GM19328 (cell line): ENCODE measurements at regions not wholly inside any gene's neighbourhood (a gene's known extent, or its start where the extent isn't known, plus 50 kb on each side); places are given as distances from the start of the nearest gene placed in this dataset.
"Not testable (repeated sequence)": the region's sequence is repeated elsewhere in the genome, so short reads cannot be mapped to it uniquely, and the experiment has no call there.

Experiments
- ATAC-seq: cut with Tn5 transposase; IDR thresholded peaks from one replicate; pipeline ENCODE4 v1.9.1; 2021; ENCODE audit warnings: mild to moderate bottlenecking, moderate library complexity; ENCODE audit not compliant: unreplicated experiment

DNA sequence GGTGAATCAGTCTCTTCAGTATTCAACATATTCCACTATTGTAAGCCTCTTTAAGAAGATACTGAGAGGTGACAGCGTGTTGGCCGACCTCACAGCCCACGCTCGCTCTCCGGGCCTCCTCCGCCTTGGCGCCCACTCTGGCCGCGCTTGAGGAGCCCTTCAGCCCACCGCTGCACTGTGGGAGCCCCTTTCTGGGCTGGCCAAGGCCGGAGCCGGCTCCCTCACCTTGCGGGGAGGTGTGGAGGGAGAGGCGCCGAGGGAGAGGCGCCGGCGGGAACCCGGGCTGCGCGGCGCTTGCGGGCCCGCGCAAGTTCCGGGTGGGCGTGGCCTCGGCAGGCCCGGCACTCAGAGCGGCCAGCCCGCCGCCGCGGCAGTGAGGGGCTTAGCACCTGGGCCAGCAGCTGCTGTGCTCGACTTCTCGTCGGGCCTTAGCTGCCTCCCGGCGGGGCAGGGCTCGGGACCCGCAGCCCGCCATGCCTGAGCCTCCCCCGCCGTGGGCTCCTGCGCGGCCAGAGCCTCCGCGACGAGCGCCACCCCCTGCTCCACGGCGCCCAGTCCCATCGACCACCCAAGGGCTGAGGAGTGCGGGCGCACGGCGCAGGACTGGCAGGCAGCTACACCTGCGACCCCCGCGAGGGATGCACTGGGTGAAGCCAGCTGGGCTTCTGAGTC is 306.4 kb downstream of the SEMA3D start:
- ATAC-seq = not testable (repeated sequence)

DNA sequence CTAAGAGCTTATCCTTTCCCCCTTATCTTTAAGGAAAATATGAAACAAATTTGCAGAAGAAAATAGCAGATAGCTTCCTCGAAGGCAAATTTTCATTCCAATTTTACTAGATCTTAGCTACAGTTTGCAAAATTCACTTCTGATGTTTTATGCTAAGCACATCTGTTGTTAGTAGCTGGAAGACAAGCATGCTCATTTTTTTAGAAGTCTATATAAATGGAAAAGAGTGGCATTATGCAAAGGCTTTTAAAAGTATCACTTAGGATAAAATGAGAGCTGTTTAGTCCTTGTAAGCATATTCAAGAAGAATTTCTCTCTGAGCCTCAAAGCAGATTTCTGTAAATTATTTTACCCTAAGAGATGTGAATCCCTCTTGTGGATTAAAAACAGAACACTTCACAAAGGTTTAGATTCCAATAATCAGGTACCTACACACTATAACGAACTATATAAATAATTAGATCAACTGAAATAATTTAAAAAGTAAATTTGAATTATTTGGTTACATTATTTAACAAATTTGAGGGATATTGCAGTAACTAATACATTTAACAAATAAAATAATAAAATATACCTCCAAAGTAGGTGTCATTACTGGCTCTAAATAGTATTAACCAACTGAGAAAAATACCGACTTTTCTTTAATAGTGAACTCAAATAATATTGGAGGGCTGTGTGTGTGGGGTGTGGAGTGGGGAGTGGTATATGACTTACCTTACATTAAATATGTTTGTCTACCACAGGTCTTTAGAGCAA is 307.1 kb downstream of the SEMA3D start:
- ATAC-seq = no peak

DNA sequence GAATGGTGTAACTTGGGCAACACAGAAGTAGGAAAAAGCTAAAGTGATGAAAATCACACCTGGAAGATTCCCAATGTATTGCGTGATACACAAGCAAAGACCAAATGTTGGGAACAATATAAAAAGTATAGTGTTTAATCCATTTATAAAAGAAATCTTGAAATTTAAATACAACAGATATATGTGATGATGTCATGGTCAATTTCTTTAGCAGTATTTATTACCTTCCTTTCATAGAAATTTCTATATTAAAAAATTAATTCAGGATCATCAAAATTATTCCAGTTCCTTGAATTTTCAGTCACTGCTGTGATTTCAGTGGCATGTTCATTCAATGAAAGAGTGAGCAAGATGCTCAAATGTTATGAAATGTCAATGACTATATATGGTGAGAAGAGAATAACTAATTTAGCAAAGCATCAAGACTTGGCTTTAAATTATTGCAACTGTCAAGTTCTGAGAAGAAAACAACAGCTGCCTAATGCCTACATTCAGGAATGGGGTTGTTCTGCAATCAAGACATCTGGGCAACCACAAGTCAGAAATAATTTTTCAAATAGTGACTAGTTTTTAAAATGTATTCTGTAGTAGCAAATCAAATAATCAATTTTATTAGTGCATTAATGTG is 308.8 kb downstream of the SEMA3D start:
- ATAC-seq = no peak

DNA sequence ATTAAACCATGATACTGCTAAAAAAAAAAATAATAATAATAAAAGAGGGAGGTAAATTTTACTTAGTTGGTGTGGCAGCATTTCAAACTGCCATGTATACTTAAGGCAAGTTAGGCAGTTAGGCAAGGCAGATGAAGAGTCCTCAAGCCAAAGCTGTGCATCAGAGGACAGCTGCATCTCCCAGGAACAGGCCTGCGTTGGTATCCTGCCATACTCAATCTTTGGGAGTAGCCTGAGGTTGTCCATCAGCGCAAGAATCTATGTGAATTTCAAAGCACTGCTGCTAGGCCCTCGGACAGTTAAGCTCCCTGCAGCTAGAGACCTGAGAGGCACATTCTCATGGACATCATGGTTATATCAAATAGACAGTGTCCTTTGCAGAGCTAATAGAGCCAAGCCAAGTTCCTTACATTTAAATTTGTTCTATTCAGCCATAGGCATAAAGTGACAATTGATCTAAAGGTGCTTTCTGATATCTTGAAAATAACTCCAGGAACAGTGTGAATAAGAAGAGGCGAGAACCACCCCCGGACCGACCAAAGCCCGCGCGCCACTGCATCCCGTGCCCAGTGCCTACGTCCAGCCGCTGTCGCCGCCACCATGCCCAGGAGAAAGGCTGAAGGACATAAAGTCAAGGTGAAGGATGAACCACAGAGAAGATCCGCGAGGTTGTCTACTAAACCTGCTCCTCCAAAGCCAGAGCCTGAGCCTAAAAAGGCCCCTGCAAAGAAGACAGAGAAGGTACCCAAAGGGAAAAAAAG is 310.6 kb downstream of the SEMA3D start:
- ATAC-seq = no peak

DNA sequence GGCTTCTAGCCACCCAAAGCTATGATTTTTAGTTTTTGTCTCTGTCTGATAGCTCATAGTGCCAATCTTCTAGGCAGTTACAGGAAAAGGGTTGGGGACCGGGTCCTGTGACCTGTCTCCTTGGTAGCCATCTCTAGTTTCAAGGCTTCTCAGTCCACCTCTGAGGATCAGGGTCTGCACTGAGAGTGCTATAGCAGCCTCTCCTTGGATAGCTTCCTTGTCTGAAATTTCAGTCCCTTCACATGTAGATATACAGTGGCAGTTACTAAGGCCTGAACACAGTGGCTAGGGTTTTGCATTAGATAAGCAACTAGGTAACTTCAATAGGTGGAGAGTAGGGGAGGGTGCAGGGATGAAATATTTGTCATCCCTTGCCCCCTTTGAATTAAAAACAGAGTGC is 321.3 kb downstream of the SEMA3D start:
- ATAC-seq = no peak

DNA sequence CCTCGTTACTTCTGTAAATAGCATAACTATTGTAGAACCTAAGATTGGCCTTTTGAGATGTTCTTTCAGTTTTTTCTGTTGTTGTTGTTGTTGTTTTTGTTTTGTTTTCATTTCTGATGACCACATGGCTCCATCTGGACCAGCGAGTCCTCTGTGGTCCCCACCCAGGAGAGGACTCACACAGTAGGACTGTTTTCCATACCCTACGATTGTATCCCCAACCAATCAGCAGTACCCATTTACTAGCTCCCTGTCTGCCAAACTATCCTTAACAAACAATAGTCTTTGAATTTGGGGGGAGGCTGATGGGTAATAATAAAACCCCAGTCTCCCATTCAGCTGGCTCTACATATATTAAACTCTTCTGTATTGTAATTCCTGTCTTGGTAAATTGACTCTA is 329.5 kb downstream of the SEMA3D start:
- ATAC-seq = no peak

DNA sequence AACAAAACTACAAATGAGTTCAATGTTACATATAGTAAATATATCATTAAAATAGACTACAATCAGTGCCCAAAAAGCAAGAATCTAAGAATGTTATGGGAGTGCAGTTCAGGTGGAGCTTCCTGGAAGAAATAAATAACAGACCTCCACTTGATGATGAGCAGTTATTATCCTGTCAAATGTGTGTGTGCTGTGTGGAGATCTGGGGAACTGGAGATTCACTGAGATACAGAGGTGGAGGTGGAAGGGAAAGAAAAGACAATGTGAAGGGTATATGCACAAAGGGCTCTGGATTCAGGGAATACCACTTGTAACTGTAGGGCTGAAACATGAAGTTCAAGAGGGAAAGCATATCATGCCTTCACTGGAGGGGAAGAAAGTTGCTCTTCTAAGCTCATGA is 331.1 kb downstream of the SEMA3D start:
- ATAC-seq = no peak

DNA sequence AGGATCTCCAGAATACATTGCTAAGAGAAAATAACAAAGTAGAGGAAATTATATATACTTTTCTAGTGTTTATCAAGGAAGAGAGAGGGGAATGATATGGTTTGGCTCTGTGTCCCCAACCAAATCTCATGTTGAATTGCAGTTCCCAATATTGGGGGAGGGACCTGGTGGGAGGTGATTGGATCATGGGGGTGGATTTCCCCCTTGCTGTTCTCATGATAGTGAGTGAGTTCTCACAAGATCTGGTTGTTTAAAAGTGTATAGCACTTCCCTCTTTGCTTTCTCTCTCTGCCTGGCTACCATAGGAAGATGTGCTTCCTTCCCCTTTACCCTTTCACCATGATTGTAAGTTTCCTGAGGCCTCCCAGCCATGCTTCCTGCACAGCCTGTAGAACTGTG is 337.9 kb downstream of the SEMA3D start:
- not testable (repeated sequence) for ATAC-seq

DNA sequence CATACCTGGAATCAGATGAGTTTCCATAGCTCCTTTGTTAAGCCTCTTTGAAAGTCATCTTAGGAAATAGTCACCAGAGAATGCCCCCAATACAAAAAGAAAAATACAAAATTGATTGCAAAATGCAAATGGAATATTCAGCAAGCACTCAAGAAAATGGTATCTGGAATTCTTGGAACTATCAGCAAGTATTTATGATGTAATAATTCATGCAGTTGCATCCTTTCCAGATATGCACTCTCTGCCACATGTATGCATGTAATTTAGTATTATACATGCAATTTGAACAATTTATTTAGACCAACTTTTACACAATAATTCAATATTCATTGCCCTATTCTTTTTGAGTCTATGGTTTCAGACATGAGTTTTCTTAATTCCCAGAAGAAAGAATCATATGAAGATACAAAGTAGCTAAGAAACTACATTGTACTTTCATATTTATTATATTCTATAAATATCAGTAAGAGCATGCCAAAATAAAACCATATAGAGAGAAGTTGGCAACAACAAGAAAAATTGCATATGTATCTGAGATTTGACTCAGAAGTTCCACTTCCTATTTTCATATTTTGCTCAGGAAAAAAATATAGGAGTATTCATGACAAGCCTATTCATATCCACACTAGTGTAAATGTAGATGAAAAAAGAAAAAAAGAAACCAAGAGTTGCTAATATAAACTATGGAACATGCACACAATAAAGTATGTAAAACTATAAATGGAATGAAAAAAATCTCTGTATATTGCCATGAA is 338.5 kb downstream of the SEMA3D start:
- no peak for ATAC-seq

DNA sequence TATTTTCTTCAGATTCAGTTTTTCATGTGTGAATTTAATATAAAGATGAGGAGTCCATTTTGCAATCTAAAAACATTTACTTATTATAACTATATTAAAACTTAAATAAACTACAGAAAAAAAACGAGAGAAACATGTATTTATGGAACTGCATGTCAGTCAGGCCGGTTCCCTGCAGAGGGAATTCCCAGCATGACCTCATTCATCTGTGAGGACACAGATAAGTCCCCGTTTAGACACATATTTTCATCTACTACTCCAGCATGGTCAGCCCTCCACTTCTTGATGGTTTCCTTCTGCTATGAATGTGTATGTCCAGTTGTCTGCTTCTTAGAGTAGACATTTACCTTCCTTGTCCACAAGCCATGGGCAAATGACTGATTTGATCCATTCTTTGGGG is 339.1 kb downstream of the SEMA3D start:
- no peak for ATAC-seq

DNA sequence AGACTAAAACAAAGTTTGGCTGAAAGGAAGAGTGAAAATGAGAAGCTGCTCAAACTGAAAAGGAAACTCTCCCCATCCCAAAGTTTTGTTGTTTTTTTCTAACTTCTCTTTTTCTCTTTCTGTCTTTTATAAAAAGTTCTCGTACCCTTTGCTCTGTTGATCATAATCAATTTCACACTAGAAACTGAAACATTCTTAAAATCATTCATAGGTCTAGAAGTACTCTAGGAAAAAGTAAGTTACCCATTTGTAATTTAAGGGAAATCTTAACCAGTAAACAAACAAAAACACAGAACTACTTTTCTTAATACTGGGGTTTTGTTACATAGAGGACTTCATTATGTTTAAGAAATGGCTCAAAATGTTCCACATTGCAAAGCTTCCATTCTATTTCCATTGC is 339.8 kb downstream of the SEMA3D start:
- no peak for ATAC-seq

DNA sequence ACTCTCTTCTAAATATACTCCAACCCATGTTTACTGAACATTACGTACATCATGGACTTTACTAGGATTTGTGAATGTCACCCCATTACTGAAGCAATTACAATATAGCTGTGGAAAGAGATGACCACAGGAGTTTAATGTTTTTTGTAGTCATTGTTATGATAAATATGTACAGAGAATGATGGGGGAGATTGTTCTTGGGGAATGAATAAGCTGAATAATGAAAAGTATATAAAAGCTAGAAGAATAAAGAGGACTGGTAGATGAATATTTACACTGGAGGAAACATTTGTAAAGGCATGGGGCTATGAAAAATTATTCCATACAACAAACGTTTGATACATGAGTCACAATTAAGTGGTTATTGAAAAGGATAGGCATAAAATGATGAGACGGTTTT is 340.9 kb downstream of the SEMA3D start:
- ATAC-seq = no peak

DNA sequence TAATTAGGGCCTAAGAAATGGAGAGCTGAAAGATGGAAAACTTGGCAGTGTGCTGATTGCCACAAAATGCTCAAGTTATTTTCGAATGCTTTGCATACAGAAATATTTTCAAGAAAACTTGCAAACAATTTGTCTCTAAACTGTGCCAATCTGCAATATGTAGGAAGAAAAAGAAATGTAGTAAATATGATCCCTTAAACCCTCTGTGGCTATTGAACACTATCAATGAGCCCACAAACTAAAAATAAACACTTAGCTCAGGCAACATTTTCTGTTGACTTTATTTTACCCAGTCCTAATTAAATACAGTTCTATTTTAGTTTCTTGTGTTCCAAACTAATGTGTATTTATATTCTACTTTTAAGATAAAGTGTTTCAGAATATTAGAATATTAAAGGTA is 342.1 kb downstream of the SEMA3D start:
- ATAC-seq = no peak

DNA sequence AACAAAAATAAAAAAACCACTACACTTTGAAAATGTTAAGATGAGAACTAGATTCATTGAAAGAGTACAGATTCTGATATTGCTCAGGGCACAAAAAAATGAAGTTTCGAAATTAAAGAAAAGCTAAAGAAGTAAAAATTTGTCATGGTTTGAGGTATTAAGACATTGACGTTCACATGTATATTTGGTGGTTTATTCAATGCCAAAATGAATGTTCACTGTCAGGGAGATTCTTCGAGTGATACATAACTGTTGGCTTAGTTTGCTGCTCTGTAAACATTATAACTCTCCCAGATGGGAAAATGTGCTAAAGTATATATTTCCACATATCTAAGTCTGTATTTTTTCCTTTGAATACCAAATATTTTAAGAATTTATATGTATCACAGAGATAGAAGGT is 345.0 kb downstream of the SEMA3D start:
- ATAC-seq = no peak

DNA sequence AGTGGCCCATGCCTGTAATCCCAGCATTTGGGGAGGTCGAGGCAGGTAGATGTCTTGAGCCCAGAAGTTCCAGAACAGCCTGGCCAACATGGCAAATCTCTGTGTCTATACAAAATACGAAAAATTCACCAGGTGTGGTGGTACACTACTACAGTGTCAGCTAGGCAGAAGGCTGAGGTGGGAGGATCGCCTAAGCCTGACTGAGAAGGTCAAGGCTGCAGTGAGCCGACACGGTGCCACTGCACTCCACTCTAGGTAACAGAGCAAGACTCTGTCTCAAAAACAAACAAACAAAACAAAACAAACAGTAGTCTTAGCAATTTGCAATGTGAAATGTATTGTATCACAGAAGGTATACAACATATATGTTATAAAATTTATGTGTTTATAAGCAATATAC is 348.0 kb downstream of the SEMA3D start:
- ATAC-seq = no peak

DNA sequence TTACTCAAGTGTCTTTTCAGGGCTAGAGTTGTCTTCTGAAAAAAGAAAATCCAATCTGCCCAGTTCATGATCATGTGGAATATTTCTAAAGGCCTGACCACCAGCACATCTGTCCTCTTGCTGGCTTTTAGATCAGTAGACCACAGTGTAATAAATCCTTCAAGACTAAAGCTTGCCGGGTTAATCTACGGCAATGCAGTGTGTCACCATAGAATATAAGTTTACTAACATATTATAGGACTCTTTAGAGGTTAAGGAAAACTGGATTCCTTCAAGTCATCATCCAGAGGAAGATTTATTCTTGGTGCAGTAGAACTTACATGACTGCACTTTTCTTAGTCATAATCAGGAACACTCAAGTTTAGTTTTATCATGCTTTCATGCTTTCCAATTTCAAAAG is 349.5 kb downstream of the SEMA3D start:
- no peak for ATAC-seq

DNA sequence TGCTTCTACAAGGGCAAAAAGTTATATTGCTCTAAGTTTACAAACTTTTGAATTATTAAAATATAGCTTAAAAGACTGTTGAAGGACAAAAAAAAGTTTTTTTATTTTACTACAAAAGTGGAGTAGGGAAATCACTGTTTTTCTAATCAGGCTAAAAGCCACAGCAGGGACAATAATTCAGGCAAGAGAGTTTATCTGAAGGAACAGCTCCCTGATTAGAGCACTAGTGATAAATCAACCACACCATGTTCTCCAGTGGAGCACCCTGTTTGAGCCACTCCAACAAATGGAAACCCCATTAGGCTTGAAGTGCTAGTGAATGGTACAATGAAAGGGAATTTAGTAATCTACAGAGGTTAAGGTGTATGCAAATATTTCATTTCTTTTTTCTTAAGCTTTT is 357.1 kb downstream of the SEMA3D start:
- no peak for ATAC-seq

DNA sequence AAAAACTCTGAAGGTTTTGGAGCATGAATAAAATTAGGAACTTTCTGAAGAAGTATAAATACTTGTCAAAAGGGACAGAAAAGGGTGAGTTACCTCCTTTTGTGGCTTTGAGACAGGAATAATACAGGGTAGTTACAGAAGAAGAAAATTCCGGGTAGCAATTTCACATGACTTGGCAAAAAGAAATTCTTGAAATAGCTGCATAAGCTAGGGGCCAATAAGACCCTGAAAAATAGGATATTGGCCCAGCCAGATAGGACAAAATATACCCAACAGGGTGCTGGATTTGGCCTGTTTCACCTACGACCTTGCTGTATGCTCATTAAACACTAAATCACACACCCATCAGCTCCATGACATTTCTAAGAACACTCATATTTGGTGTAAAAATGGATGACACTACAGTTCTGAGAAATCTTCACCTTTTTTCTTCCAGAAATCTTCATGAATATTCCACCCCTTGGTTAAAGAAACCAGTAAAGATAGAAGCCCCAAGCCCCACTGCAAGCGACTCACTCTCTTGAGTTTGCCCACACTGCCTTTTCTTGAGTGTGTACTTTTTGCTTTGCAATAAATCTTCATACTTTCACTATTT is 362.7 kb downstream of the SEMA3D start:
- no peak for ATAC-seq

DNA sequence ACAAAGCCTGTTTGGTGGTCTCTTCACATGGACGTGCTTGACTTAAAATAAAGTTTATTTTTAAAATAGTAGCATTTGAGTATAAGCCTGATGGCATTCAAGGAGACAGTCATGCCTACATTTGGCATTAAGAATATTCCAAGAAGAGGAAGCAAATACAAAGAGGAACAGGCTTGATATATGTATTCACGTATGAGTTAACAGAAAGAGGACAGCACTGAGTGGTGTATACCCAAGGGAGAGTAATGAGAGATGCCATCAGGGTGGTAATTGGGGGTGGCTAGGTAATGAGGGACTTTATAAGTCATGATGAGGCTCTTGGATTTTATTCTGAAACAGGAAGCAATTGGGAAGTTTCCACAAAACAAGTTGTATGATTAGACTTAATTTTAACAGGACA is 363.3 kb downstream of the SEMA3D start:
- ATAC-seq = no peak

DNA sequence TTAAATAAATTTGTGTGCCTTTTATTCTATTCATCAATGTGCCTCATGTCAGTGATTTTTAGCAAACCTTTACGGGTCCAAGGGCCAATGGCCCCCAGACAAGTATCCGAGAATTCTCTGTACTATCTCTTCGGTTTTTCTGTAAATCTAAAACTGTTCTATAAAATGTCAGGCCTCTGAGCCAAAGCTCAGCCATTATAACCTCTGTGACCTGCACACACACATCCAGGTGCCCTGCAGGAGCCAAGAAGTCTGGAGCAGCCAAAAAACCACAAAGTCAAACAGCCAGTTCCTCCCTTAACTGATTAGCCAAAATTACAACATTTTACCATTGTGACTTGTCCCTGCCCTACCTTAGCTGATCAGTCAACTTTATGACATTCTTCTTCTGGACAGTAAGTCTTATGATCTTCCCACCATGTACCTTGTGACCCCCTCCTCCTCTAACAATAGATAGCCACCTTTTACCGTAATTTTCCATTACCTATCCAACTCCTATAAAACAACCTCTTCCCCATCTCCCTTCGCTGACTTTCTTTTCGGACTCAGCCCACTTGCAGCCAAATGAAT is 363.8 kb downstream of the SEMA3D start:
- ATAC-seq = no peak
